Kidney epithelial cell (primary cell): ENCODE measurements at regions not wholly inside any gene's neighbourhood (a gene's known extent, or its start where the extent isn't known, plus 50 kb on each side); places are given as distances from the start of the nearest gene placed in this dataset.
A peak's percentile ranks its signal among the peaks of the same experiment; 100 is the strongest.

ENCODE experiments used
- DNase-seq: peaks from one replicate; pipeline ENCODE4 v3.0.0-alpha.2; 2010; ENCODE audit warnings: low read depth
- H3K27me3 ChIP-seq: 2 replicates; pipeline ENCODE4 v1.6.0; 2011; ENCODE audit warnings: low read length; ENCODE audit not compliant: control insufficient read depth, insufficient read depth
- H3K36me3 ChIP-seq: 2 replicates; pipeline ENCODE4 v1.5.1; 2011; ENCODE audit warnings: low read length; ENCODE audit not compliant: control insufficient read depth, insufficient read depth
- H3K4me3 ChIP-seq: 2 replicates; pipeline ENCODE4 v1.5.1; 2011; ENCODE audit warnings: low read depth, mild to moderate bottlenecking, control low read depth, low read length
- CTCF ChIP-seq: IDR thresholded peaks from 2 replicates; pipeline ENCODE4 v1.5.1; 2011; ENCODE audit warnings: mild to moderate bottlenecking, moderate library complexity, low read length, control low read depth, inconsistent platforms; ENCODE audit not compliant: insufficient read depth, poor library complexity, severe bottlenecking

- Histone ChIP-seq H3K27me3 (no peaks in the 10 kb centered on the region), H3K36me3 (no peaks in the 10 kb centered on the region), H3K4me3 (no peak overlapping the region)
- no peak for DNase-seq
- TF ChIP-seq CTCF, result no peak
Measured at GRCh38 chr1:191002768-191003167, 525.1 kb upstream of the BRINP3 start.

GRCh38 chr1:191016765-191017164 is 539.1 kb upstream of the BRINP3 start:
- no peaks in the 10 kb centered on the region for H3K27me3 ChIP-seq
- no peaks in the 10 kb centered on the region for H3K36me3 ChIP-seq
- no peak overlapping the region for H3K4me3 ChIP-seq
- DNase-seq, result no peak
- no peak for TF ChIP-seq CTCF

- peak; percentile 32 for DNase-seq
- no peak for TF ChIP-seq CTCF
- Histone ChIP-seq H3K4me3 (no peak overlapping the region), H3K36me3 (no peaks in the 10 kb centered on the region), H3K27me3 (no peaks in the 10 kb centered on the region)
Measured at GRCh38 chr1:191022856-191023255, 545.2 kb upstream of the BRINP3 start.

- no peak for TF ChIP-seq CTCF
- DNase-seq, result no peak
- H3K4me3 ChIP-seq, result no peak overlapping the region
- no peaks in the 10 kb centered on the region for H3K27me3 ChIP-seq
- no peaks in the 10 kb centered on the region for H3K36me3 ChIP-seq
Measured at GRCh38 chr1:191025896-191026642, 548.4 kb upstream of the BRINP3 start.

GRCh38 chr1:191026828-191027227 is 549.2 kb upstream of the BRINP3 start:
- no peak for TF ChIP-seq CTCF
- DNase-seq, result no peak
- H3K36me3 ChIP-seq, result no peaks in the 10 kb centered on the region

GRCh38 chr1:191034132-191034531 is 556.5 kb upstream of the BRINP3 start:
- no peak for DNase-seq
- Histone ChIP-seq H3K27me3 (no peaks in the 10 kb centered on the region), H3K36me3 (no peaks in the 10 kb centered on the region), H3K4me3 (no peak overlapping the region)
- TF ChIP-seq CTCF, result no peak

More at GRCh38 chr1:191026828-191027227, 549.2 kb upstream of the BRINP3 start:
- H3K4me3 ChIP-seq, result no peak overlapping the region
- H3K27me3 ChIP-seq, result no peaks in the 10 kb centered on the region
